ENCODE measurements at regions not wholly inside any gene's neighbourhood (a gene's known extent, or its start where the extent isn't known, plus 50 kb on each side); places are given as distances from the start of the nearest gene placed in this dataset.

- DNase-seq (ENCODE audit: extremely low read depth in 1 of 2, low read depth in 1 of 2) = no peak
Observed at GRCh38 chr16:26281381-26282110, 589.8 kb downstream of the HS3ST4 start.

- no peak for DNase-seq (ENCODE audit: extremely low read depth in 1 of 2, low read depth in 1 of 2)
Observed at GRCh38 chr16:26295625-26296304, 604.0 kb downstream of the HS3ST4 start.

GRCh38 chr16:26301516-26301915 lies 609.8 kb downstream of the HS3ST4 start:
- DNase-seq (ENCODE audit: extremely low read depth in 1 of 2, low read depth in 1 of 2) = no peak

- DNase-seq (ENCODE audit: extremely low read depth in 1 of 2, low read depth in 1 of 2) = no peak
Observed at GRCh38 chr16:26316683-26317464, 625.1 kb downstream of the HS3ST4 start.

- no peak for DNase-seq (ENCODE audit: extremely low read depth in 1 of 2, low read depth in 1 of 2)
Observed at GRCh38 chr16:26317885-26318284, 626.1 kb downstream of the HS3ST4 start.

GRCh38 chr16:26330654-26331053 lies 638.9 kb downstream of the HS3ST4 start:
- DNase-seq (ENCODE audit: extremely low read depth in 1 of 2, low read depth in 1 of 2) = no peak

- DNase-seq (ENCODE audit: extremely low read depth in 1 of 2, low read depth in 1 of 2) = no peak
Observed at GRCh38 chr16:26334218-26335111, 642.7 kb downstream of the HS3ST4 start.

- DNase-seq (ENCODE audit: extremely low read depth in 1 of 2, low read depth in 1 of 2) = no peak
Observed at GRCh38 chr16:26335236-26335853, 643.6 kb downstream of the HS3ST4 start.

GRCh38 chr16:26342621-26343020 lies 650.9 kb downstream of the HS3ST4 start:
- DNase-seq (ENCODE audit: extremely low read depth in 1 of 2, low read depth in 1 of 2) = no peak

GRCh38 chr16:26344240-26344776 lies 652.5 kb downstream of the HS3ST4 start:
- DNase-seq (ENCODE audit: extremely low read depth in 1 of 2, low read depth in 1 of 2) = no peak

GRCh38 chr16:26344976-26345375 lies 653.2 kb downstream of the HS3ST4 start:
- DNase-seq (ENCODE audit: extremely low read depth in 1 of 2, low read depth in 1 of 2) = no peak

- no peak for DNase-seq (ENCODE audit: extremely low read depth in 1 of 2, low read depth in 1 of 2)
Observed at GRCh38 chr16:26345966-26346365, 654.2 kb downstream of the HS3ST4 start.

GRCh38 chr16:26348095-26348494 lies 656.3 kb downstream of the HS3ST4 start:
- no peak for DNase-seq (ENCODE audit: extremely low read depth in 1 of 2, low read depth in 1 of 2)

- no peak for DNase-seq (ENCODE audit: extremely low read depth in 1 of 2, low read depth in 1 of 2)
Observed at GRCh38 chr16:26360867-26361266, 669.1 kb downstream of the HS3ST4 start.

- no peak for DNase-seq (ENCODE audit: extremely low read depth in 1 of 2, low read depth in 1 of 2)
Observed at GRCh38 chr16:26363581-26363980, 671.8 kb downstream of the HS3ST4 start.

GRCh38 chr16:26365161-26365940 lies 673.6 kb downstream of the HS3ST4 start:
- no peak for DNase-seq (ENCODE audit: extremely low read depth in 1 of 2, low read depth in 1 of 2)

- no peak for DNase-seq (ENCODE audit: extremely low read depth in 1 of 2, low read depth in 1 of 2)
Observed at GRCh38 chr16:26371349-26371869, 679.6 kb downstream of the HS3ST4 start.

- DNase-seq (ENCODE audit: extremely low read depth in 1 of 2, low read depth in 1 of 2) = no peak
Observed at GRCh38 chr16:26374279-26374925, 682.6 kb downstream of the HS3ST4 start.
